HG02610 (cell line): ENCODE measurements at regions not wholly inside any gene's neighbourhood (a gene's known extent, or its start where the extent isn't known, plus 50 kb on each side); places are given as distances from the start of the nearest gene placed in this dataset.

ENCODE experiments used
- ATAC-seq: cut with Tn5 transposase; IDR thresholded peaks from one replicate; pipeline ENCODE4 v1.9.1; 2021; ENCODE audit warnings: mild to moderate bottlenecking, moderate library complexity; ENCODE audit not compliant: unreplicated experiment

DNA sequence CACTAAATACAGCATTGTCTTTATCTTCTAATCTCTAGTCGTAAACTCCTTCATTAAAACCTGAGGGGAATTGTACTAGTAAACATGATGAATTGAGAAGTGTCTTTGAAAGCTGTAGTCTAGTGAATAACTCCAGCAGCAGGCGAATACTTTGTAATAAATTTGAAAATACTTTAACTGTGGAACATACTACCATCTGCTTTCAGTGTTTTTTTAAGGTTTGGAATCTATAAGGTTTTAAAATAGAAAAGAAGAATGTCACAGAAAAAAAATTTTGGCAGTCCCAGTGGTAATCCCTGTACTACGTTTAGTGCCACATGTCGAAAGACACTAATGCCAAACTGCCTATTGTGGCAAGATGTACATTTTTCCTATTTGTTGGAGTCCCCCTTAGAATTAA, 379.0 kb upstream of the NUDT12 start:
- no peak for ATAC-seq

DNA sequence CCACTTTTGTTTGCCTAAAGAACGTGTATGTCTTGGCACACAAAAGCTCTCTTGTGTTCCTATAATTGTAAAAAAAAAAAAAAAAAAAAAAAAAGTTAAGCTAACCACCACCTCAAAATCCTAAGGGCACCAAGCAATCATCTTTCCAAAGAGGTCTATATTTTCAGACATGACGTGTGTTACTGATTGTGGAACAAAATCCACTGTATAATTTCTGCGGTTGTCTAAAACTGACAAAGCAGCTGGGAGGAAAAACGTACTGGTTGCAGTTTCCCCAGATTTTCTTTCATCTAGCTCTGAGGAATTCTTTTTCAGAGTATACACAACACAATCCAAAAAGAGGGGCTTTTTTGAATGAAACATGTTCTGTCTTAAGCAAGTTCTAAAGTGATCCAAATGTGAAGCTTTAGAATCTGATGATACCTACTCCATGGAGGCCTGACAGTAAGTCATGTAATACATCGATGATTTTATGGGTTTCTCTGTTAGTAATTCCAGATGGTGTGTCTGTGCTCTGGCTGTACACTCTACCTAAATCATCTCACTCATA, 375.6 kb upstream of the NUDT12 start:
- no peak for ATAC-seq

DNA sequence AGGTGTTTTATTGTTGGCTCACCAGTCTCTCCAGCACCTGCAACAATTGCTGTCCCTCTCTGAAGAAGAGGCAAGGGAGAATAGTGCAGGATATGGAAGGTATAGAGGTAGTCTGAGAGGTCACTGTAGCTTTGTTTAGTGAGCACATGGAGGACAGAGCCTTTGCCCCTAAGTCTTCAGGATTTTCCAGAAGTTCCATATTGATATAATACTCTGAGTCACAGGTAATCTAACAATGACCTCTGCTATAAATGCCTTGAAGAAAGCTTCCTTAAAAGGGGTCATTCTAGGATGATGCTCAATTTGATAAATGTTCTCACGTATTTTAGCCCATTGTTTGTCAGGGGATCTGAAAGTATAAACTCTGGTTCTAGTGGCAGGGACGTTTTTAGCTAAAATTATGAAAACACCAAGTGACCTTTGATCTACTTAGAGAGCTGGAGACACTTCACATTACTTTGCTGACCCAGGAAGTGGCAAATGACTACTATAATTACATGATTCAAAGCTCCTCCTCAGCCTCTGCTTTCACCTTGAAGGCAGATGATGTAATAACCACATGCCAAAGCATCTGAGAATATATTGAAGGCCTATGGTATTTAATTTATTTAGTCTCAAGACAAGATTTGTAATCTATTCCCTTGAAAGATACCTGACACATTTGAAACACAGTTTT, 366.9 kb upstream of the NUDT12 start:
- ATAC-seq, result no peak

DNA sequence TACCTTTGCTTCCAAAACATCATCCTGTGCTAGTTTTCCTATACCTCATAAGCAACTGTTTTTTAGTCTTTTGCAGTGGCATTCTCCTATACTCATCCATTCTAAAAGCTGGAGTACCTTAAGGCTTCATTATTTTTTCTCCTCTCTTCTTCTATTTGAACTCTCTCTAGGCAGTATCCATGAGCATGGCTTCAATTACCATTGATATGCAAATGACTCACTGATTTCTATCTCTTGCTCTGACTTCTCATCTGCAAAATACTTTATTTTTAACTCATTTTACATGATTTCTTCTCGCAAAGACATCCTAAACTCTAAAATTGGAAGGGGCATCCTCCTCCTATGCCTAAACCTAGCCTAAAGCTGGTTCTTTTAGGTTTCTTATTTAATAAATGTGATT, 365.1 kb upstream of the NUDT12 start:
- ATAC-seq, result no peak

DNA sequence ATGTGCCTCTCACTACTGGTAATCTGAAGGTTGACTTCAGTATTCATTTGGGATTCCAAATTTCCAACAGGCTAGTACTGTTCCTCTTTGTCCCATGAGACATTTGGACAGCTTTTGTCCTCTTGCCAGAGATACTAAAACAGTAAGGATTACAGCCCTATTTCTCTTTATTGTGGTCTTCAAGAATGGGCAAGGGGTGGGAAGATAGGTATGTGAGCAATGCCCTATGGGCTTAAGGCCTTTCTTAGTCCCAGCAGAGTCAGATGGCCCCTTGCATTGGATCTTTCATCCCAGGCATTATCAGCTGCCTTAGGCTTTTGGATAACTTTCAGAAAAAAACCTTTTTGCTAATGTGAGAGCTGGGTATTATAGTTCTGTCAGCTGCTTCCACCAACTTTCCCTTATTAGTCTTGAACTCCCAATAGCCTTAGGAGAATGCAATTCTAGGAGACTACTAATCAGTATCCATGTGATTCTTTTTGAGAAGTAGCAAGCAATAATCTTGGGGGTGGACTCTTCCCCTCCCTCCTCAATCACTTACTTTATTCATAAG, 361.1 kb upstream of the NUDT12 start:
- no peak for ATAC-seq

DNA sequence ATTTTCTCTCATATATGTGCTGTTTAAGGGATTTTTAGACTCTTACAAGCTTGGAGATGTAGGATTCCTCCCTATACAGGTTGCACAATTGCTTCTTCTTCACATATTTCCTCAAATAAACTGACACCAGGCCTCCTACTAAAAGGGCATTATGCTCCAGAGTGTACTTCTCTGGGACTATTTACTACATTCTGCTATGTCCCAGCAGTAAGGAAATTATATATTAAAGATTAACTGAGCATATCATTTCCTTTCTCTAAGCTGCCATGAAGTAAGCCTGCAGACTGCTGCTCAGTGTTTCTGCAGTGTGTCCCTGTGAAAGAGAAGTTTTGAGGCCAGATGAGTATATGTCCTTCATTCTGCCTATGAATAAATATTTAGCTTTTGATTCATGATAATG, 356.9 kb upstream of the NUDT12 start:
- no peak for ATAC-seq

DNA sequence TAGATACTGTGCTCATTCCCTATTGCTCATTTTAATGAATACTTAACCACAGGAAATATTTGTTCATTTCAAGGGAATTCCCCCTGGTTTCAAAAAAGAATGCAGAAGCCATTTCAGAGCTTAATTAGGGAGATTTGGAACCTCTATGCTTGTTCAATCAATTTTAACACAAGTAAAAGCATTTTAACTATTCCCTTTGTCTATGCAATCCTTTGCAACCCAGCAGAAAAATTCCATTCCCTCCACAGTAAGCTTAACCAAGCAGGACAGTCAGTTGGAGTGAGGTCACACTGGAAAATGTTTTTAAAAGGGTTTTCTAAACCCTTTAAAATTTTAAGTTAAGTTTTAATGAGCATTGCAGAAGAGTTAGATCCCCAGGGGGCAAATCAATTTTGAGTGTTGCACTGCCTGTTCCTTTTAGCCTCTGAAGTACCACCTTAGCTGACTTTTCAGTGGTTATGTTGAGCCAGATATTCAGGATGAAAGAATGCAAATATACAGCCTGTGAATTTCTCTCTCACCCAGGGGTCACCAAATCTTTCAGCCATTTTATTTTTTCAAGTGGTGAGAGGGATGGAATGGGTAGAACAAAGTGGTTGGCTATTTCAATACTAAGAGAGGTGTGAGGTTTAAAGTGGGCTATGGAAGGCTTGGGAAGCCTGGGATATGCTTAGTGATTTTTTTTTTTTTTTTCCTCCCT, 356.2 kb upstream of the NUDT12 start:
- ATAC-seq, result peak; percentile 42

DNA sequence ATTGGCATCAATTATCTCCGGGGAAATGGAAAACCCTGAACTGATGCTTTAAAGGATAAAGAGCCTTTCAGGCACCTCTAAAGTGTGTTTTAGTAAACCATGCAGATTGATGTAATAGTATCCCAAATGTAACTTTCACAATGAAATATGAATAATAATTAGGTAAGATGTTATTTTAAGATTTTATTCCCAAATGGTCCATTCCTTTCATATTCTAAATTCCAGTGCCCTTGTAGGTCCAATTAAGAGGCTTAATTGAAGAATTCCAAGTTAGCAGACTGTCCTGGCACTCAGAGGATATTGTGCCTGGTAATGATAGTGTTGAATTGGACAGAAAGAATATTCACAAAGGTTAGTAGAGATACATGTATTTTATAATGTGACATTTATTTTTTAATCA, 352.5 kb upstream of the NUDT12 start:
- ATAC-seq, result no peak

DNA sequence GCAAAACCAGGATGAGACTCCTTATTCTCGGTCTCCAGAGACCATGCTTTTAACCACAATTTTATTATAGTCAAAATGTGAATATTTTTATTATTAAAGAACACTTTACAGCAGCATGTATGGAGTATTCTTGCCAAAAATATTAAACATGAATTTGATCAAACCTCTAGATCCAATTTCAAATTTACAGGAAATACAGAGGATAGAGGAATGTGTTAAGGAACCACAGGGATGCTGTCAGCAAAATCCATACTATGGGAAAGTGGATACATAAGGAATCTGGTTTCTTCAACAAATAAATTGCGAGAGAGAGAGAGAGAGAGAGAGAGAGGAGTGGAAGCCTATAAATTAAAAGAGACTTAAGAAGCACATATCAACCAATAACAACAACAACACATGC, 348.2 kb upstream of the NUDT12 start:
- no peak for ATAC-seq

DNA sequence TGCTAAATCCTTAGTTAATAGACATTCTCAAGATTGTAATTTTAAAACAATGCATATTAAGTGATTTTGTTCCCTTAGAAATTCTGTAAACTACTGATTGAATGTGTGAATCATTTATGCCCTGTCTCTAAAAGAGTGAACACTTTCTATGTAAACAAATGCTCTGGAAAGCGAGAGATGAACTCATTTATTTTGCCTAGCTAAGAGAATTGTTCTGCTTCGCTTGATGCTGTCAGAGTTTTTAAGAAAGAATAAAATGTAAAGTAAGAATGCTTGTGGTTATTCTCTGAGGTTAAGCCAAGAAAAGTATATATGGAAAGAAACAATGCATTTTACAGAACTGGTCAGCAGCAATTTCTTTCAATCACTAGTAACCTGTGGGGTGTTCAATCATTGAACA, 347.4 kb upstream of the NUDT12 start:
- no peak for ATAC-seq

DNA sequence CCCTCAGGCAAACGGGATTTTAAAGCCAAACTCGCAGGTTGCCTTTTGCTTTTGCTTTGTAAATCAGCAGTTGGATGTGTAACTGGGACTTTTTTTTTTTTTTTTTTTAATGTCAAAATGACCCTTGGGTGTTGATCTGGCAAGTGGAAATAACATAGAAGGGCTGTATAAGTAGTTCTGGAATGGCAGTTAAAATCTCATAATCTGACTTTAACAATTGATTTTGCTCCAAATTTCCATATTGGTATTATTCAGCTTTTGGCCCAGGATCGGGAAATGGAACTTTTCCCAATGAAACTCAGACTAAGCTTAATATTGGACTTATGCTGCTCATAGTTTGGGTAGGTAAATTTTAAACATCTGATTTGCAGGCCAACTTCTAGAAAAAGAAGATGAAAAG, 346.8 kb upstream of the NUDT12 start:
- ATAC-seq, result no peak

DNA sequence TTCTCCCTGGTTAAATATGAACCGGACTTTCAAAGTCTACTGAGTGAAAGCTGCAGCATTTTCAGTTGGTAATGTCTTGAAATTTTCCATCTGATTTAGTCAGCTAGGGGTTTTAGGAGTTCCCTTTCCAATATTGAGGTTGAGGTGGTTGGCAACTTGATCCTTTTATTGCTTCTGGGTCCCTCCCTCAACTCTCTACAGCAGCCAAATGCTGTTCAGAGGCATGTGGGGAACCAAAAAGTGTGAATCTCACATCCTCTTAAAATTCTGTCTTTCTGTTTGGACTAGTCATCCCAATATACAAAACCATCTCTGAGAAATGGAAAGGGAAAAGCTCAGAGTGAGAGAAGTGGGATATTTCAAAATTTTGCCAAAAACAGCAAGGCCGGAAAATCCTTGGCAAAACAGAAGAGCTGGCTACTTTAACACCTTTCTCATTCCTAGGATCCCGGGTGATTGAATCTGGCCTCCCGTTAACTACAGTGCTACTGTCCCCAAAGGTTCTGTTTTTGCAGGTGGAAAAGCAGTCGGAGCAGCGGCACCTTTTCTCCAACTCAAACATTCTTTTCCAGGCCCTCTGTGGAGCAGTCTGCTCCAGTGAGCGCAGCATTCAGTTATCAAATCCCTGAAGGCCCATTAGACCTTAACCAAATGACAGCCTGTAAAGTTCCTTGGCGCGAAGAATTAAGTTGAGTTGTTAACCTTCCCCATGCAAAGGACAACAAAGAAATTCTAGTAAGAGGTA, 345.9 kb upstream of the NUDT12 start:
- no peak for ATAC-seq

DNA sequence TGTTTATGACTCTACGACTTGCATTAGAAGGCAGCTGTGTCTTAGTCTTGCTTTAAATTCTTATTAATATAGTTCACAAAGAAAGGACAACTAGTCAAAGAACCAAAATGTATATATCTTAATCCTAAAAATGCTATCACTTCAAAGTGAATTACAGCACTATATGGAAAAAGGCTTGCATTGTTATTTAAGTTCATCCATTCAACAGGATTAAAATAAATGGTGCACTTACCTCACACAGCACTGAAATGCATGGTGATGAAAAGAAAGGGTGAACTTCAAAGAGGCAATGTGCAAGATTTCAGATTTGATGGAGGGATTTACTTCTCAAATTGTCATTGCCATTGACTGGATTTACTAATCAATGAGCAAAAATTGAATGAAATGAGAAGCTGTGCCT, 344.4 kb upstream of the NUDT12 start:
- ATAC-seq, result no peak

DNA sequence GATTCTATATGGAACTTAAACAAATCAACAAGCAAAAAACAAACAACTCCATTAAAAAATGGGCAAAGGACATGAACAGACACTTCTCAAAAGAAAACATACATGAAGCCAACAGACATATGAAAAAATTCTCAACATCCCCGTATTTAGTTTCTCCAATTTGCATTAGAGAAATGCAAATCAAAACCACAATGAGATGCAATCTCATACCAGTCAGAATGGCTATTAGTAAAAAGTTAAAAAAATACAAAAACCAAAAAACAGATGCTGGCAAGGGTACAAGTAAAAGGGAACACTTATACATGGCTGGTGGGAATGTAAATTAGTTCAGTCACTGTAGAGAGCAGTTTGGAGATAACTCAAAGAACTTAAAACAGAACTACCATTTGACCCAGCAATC, 342.1 kb upstream of the NUDT12 start:
- no peak for ATAC-seq

DNA sequence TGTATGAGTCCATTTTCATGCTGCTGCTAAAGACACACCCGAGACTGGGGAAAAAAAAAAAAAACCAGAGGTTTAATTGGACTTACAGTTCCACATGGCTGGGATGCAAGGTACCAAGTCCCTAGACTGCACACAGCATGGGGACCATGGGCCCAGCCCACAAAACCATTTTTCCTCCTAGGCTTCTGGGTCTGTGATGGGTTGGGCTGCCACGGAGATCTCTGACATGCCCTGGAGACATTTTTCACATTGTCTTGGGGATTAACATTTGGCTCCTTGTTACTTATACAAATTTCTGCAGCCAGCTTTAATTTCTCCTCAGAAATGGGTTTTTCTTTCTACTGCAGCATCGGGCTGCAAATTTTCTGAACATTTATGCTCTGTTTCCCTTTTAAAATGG, 340.3 kb upstream of the NUDT12 start:
- ATAC-seq, result no peak

DNA sequence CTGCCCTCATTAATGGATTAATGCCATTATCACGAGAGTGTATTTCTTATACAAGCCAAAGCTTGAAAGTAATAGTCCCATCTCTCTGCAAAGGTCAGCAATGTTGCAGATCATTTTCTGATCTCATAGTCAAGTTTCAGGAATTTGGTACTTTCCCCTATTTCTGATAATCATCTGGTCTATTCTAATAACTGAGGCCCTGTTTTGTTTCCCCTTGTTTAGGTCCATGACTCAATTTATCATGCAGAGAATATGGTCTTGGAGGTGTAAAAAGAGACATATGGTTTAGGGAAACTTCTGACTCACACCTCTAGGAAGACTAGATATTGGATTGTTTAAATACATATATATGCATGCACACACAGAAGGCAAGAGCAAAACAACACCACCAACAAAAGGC, 339.3 kb upstream of the NUDT12 start:
- ATAC-seq, result no peak

DNA sequence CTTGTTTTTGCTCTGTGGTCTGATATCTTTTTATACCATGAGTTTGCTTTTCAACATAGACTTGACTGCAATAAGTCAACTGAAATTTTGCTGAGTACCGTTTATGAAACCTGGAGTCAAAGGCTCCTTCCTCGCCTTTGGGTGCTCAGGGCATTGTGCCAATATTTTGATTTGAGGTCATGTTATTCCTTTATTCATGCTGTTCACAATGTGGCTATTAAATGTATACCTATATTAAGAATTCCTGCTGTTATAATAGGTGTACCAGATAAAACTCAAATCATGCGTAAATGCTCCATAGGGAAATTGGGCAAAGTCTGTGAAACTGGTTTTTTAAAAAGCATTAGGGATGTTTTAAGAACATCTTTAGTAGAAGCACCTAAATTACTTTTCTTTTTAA, 334.0 kb upstream of the NUDT12 start:
- no peak for ATAC-seq

DNA sequence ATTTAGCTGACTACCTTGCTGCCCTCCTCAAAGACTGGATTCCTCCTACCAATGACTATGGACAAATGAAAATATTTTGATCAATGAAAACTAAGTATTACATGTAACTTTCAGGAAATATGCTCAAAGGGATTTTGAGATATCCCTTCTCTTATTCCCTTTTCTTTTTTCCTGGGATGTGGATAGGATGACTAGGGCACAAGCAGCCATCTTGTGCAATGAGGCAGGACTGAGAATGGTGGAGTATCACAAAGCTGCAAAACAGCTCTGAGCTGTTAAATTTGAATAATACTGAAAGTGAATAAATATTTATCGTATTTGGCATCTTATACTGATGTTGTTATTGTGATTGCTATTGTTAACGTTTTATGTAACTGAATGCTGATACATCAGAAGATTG, 333.1 kb upstream of the NUDT12 start:
- no peak for ATAC-seq

DNA sequence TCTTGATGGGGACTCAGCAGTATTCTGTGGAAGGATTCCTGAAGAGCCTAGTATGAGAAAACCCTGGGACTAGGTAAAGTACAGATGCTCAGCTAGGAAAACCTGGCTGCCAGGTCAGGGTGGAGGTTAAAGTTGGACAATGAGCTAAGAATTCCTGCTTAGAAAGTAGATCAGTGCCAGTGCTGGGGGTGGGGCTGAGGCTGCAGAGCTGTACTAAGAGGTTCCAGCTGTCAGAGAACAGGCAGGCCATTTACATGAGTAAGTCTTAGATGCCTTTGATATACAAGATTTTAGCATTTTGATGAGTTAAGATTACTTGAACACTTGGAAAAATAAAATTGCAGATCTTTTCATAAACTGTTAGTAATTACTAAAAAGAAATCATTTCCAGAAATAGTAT, 332.3 kb upstream of the NUDT12 start:
- no peak for ATAC-seq

DNA sequence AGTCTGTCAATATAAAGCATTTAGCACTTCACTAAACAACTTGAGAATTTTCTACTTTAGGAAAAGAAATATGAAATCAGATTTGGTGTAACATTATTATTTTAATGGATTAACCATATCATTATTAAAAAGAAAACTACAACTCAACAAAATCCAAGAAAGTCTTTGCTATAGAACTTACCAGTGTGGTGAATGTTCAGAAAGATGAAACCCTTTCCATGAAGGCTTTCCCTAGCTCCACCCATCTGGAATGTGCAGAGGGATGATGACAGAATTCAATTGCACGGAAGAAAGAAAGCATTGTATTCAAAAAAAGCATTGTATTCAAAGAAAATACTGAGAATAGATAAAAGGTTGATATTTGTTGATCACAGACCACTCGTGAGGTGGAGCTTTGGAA, 328.6 kb upstream of the NUDT12 start:
- no peak for ATAC-seq

DNA sequence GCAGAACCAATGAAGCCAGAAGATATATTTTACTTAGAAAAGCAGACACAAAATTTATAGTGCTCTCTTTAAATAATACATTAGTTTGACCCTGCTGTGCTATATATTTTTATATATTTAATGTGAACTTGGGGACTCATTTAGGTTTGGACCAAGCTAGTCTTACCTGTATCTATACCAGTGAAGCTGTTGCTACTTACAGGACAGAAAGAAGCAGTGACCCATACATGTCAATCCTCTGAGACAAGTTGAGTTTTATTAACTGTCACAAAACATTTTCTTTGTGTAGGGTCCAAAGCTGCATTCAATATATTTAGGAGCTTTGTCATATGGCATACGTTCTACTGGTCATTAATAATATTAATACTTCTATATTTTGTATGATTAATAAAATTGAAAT, 327.7 kb upstream of the NUDT12 start:
- ATAC-seq, result no peak
